Cardiac fibroblast (primary cell): ENCODE measurements at regions not wholly inside any gene's neighbourhood (a gene's known extent, or its start where the extent isn't known, plus 50 kb on each side); places are given as distances from the start of the nearest gene placed in this dataset.

Experiments
- DNase-seq, 2 donors: peaks; one replicate each; pipeline versions ENCODE4 v3.0.0 to v3.0.0-alpha.2; 2010; ENCODE audit warnings: low read depth in 2 of 2
- H3K4me3 ChIP-seq, 2 donors: replicated peaks in 1 of 2; 1 replicate in 1 of 2; 2 replicates in 1 of 2; pipeline ENCODE4 v1.5.1; 2011; ENCODE audit warnings: low read depth in 2 of 2, low read length in 2 of 2, mild to moderate bottlenecking in 2 of 2, moderate library complexity in 1 of 2
- TF ChIP-seq, protein P1 (sequence below): IDR thresholded peaks from one replicate; pipeline ENCODE4 v1.5.1; 2011; ENCODE audit warnings: low read depth, mild to moderate bottlenecking, low read length, inconsistent platforms

DNA sequence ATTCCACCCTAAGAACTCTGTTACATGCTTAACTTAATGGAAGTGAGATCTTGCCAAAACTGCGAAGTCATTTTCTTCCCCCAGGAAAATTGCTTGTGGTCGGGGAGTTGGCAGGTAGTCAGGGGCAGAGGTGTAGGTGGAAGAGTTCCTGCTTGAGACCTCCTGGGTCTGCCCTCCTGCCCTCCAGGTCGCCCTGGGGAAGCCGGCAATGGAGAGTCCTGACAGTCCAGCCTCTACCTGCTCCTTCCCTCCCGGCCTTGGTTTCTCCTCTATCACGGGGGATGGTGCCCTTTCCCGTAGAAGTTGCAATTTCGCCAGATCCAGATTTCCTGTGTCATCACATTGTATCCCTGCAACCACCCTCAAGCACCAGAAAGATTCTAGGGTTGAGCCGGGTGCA lies 463.8 kb downstream of the MATN1 start:
- H3K4me3 ChIP-seq = no peak overlapping the region
- TF ChIP-seq, protein P1, sequence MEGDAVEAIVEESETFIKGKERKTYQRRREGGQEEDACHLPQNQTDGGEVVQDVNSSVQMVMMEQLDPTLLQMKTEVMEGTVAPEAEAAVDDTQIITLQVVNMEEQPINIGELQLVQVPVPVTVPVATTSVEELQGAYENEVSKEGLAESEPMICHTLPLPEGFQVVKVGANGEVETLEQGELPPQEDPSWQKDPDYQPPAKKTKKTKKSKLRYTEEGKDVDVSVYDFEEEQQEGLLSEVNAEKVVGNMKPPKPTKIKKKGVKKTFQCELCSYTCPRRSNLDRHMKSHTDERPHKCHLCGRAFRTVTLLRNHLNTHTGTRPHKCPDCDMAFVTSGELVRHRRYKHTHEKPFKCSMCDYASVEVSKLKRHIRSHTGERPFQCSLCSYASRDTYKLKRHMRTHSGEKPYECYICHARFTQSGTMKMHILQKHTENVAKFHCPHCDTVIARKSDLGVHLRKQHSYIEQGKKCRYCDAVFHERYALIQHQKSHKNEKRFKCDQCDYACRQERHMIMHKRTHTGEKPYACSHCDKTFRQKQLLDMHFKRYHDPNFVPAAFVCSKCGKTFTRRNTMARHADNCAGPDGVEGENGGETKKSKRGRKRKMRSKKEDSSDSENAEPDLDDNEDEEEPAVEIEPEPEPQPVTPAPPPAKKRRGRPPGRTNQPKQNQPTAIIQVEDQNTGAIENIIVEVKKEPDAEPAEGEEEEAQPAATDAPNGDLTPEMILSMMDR = no peak
- no peak for DNase-seq

DNA sequence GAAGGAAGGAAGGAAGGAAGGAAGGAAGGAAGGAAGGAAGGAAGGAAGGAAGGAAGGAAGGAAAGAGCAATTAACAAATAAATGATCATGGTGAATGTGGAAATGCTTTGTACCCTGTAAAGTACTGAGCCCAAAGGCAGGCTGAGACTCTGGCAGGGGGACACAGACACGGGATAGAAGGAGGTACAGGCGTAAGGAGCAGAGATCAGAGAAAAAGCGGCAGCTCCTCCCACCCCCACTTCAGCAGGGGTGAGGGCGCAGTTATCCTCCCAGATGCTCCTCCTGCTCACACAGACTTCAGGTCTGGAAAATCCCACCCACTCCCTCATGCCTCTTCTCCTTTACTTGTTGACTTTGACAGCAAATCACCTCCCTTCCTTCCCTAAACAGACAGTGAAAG lies 464.5 kb downstream of the MATN1 start:
- no peak overlapping the region for H3K4me3 ChIP-seq
- TF ChIP-seq, protein P1 = no peak
- no peak for DNase-seq

GRCh38 chr1:30258471-30258870 lies 464.9 kb downstream of the MATN1 start:
- DNase-seq = no peak
- no peak overlapping the region for H3K4me3 ChIP-seq
- TF ChIP-seq, protein P1 = no peak

DNA sequence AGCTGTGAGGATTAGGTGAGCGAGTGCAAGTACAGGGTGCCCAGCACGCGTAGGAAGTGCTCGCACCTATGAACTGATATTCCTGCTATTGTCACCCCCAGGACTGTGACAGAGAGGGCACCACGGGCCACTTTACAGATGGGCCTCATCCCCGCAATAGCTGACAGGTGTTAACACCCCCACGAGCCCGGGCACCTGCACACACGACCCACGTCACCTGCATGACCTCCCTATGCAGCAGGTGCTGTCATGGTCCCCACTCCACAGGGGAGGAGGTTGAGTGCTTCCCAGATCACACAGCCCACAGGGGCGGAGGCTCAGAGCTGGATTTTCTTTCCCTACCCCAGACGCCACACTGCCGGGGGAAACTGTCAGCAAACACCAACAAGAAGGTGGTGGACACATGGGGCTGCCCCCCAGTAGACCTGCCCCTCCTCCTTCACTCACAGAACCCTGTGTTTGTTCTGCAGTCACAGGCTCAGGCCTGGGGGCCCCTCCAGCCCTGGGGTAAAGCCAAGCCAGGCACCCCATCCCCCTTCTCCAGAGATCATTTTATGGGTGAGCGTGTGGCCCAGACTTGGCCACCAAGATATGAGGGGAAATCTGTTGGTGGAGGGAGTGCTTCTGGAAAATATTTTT lies 465.5 kb downstream of the MATN1 start:
- DNase-seq = no peak
- no peak overlapping the region for H3K4me3 ChIP-seq
- TF ChIP-seq, protein P1 = no peak

- H3K4me3 ChIP-seq = no peak overlapping the region
- TF ChIP-seq, protein P1 = no peak
- no peak for DNase-seq
These were observed 466.1 kb downstream of the MATN1 start for GRCh38 chr1:30257322-30257721.

- TF ChIP-seq, protein P1 = no peak
- H3K4me3 ChIP-seq = no peak overlapping the region
These were observed 466.5 kb downstream of the MATN1 start for GRCh38 chr1:30256911-30257310.

More at GRCh38 chr1:30256911-30257310, 466.5 kb downstream of the MATN1 start:
- no peak for DNase-seq
